Thymus (tissue), 11 donors: ENCODE measurements at regions not wholly inside any gene's neighbourhood (a gene's known extent, or its start where the extent isn't known, plus 50 kb on each side); places are given as distances from the start of the nearest gene placed in this dataset.

ENCODE experiments used
- DNase-seq, 9 donors: peaks; one replicate each; pipeline ENCODE4 v3.0.0-alpha.2; 2013; ENCODE audit warnings: low spot score in 9 of 9, low read depth in 6 of 9, missing footprints in 1 of 9
- H3K27ac ChIP-seq, 2 donors: one replicate each; pipeline ENCODE4 v1.5.1; 2013; ENCODE audit warnings: control low read depth in 1 of 2, low read depth in 1 of 2, low read length in 1 of 2, mild to moderate bottlenecking in 1 of 2, moderate library complexity in 1 of 2
- H3K27me3 ChIP-seq, 2 donors: one replicate each; pipeline ENCODE4 v1.5.1; 2013; ENCODE audit warnings: low read length in 1 of 2; ENCODE audit not compliant: control insufficient read depth in 2 of 2, insufficient read depth in 1 of 2
- H3K36me3 ChIP-seq, 2 donors: one replicate each; pipeline ENCODE4 v1.5.1; 2013; ENCODE audit warnings: low read length in 1 of 2, mild to moderate bottlenecking in 1 of 2, moderate library complexity in 1 of 2; ENCODE audit not compliant: control insufficient read depth in 2 of 2, insufficient read depth in 2 of 2
- H3K4me1 ChIP-seq, 2 donors: one replicate each; pipeline ENCODE4 v1.5.1; 2013; ENCODE audit warnings: low read length in 2 of 2; ENCODE audit not compliant: control insufficient read depth in 2 of 2, insufficient read depth in 2 of 2
- H3K4me3 ChIP-seq, 2 donors: one replicate each; pipeline ENCODE4 v1.5.1; 2013; ENCODE audit warnings: low read length in 2 of 2, control low read depth in 1 of 2, mild to moderate bottlenecking in 1 of 2
- H3K9me3 ChIP-seq, 2 donors: one replicate each; pipeline ENCODE4 v1.5.1; 2013; ENCODE audit warnings: low read length in 1 of 2, mild to moderate bottlenecking in 1 of 2; ENCODE audit not compliant: control insufficient read depth in 2 of 2, insufficient read depth in 1 of 2
- WGBS: extraction: QIAGEN DNeasy Blood & Tissue Kit; methylation state at CpG from one replicate; pipeline ENCODE4 v1.1.7; 2013; 5-methylcytosine and 5-hydroxymethylcytosine counted together
- donor health status: healthy.

DNA sequence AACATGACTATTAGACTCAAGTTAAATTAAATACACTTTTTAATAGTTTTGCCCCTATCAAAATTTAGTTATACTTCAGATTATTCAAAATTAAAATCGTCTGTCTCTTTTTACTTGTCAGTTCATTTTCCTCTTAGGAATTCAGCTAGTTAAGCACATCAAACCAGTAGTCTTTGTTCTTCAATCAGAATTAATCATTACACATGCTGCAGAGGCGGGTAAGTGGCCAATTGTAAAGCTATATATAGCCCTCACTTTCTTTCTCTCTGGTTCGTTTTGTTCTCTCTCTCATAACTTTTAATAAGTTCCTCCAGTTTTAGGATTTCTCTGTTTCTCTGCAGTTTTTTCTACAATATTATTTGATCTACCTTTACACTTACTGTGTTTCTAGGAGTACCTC, 359.1 kb upstream of the PABPC4L start:
- no peak overlapping the region for H3K4me3 ChIP-seq
- no peak overlapping the region for H3K27ac ChIP-seq
- H3K4me1 ChIP-seq: no peaks in the 10 kb centered on the region
- DNase-seq: no peak
- no peaks in the 10 kb centered on the region for H3K9me3 ChIP-seq
- 87% methylated on average over 3 of the region's 3 CpGs for WGBS
- H3K36me3 ChIP-seq: no peaks in the 10 kb centered on the region
- no peaks in the 10 kb centered on the region for H3K27me3 ChIP-seq

- Histone ChIP-seq H3K4me1 (no peaks in the 10 kb centered on the region), H3K9me3 (peaks cover 0 to 3% of the 10 kb centered on the region in 2 donors), H3K27ac (no peak overlapping the region), H3K36me3 (no peaks in the 10 kb centered on the region), H3K4me3 (no peak overlapping the region), H3K27me3 (no peaks in the 10 kb centered on the region)
- DNase-seq: no peak
- WGBS: 74% methylated on average over 1 of the region's 1 CpG
These were observed 350.5 kb upstream of the PABPC4L start for GRCh38 chr4:134552063-134552462.

DNA sequence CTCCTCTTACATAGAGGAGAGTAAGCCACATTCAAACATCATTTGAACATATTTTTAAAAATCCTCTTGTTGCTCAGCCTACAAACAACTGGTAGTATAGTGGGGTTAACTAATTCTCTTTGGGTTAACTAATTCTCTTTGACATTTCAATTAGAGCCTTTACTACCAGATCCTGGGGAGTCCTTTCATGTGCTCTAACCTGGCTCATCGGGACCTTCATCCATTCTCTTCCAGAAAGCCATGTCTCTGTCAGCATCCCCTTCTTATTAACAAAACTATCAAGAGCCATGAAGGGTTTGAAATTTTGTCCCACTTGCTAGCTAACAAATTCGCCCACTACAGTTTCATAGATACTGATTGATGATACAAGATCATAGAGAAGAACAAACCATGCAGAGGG, 349.8 kb upstream of the PABPC4L start:
- DNase-seq: no peak
- Histone ChIP-seq H3K36me3 (no peaks in the 10 kb centered on the region), H3K9me3 (peaks cover 0 to 5% of the 10 kb centered on the region in 2 donors), H3K27me3 (no peaks in the 10 kb centered on the region), H3K4me1 (no peaks in the 10 kb centered on the region), H3K4me3 (no peak overlapping the region), H3K27ac (no peak overlapping the region)
- WGBS: 84% methylated on average over 2 of the region's 2 CpGs

DNA sequence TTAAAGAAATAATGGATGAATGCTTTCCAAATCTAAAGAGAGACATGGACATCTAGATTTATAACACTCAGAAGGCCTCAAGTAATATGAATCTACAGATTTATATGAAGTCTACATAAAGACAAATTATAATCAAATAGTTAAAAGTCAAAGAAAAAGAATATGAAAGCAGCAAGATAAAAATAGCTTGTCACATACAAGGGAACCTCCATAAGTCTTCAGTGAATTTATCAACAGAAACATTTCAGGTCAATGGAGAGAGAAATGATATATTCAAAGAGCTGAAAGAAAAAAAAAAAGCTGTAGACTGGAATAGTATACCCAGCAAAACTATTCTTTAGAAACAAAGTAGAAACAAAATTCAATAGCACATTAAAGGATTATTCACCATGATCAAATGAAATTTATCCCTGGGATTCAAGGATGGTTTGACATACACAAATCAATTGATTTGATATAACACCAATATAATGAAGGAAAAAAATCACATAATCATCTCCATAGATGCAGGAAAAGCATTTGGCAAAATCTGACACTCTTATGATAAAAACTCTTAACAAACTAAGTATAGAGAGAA, 346.6 kb upstream of the PABPC4L start:
- DNase-seq: no peak
- no peak overlapping the region for H3K4me3 ChIP-seq
- H3K9me3 ChIP-seq: peaks cover 0 to 7% of the 10 kb centered on the region in 2 donors
- H3K36me3 ChIP-seq: no peaks in the 10 kb centered on the region
- H3K27ac ChIP-seq: no peak overlapping the region
- no peaks in the 10 kb centered on the region for H3K27me3 ChIP-seq
- no peaks in the 10 kb centered on the region for H3K4me1 ChIP-seq

DNA sequence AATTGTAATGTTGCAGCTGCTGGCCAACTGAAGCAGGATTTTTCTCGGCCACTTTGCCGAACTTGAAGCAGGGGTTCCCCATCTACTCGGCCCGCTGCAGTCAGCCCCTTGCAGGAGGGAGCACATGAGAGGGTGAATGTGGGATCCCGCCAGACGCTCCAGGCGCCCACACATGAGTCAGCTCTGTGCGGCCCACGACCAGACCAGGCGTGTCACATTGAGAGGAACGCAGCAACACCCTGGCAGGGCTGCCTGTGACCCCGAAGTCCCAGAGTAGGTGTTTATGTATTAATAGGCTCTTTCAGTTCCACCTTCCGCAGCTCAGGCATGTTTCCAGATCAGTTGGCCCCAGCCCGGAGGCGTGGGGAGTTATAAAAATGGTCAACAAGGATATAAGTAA, 344.7 kb upstream of the PABPC4L start:
- no peak for DNase-seq
- Histone ChIP-seq H3K27ac (no peak overlapping the region), H3K9me3 (peaks cover 0 to 7% of the 10 kb centered on the region in 2 donors), H3K36me3 (no peaks in the 10 kb centered on the region), H3K4me3 (no peak overlapping the region), H3K4me1 (no peaks in the 10 kb centered on the region), H3K27me3 (no peaks in the 10 kb centered on the region)
- WGBS: 97% methylated on average over 15 of the region's 15 CpGs

DNA sequence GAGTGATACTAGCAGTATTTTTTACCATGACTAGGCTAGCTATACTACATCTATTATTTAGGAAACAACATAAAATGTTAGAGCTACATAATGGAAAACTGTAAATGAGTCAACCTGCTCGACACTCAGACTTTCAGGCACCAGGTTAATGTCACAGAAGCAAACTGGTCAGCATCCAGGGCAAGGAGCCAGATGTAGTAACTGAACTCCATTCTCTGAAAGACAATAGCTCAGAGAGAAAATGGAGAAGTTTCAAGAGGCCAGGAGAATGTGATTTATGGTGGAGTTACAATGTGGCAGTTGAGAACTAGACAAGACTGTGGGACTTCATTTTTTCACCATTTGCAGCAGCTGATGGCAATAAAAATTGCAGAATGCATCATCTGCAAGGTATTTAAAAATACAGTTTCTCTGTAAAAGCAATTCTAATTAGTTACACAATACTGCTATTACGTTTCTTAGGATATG, 342.7 kb upstream of the PABPC4L start:
- Histone ChIP-seq H3K9me3 (peaks cover 0 to 7% of the 10 kb centered on the region in 2 donors), H3K4me1 (no peaks in the 10 kb centered on the region), H3K27ac (no peak overlapping the region), H3K4me3 (no peak overlapping the region), H3K36me3 (no peaks in the 10 kb centered on the region), H3K27me3 (no peaks in the 10 kb centered on the region)
- no peak for DNase-seq
- WGBS: 35% methylated on average over 2 of the region's 2 CpGs

DNA sequence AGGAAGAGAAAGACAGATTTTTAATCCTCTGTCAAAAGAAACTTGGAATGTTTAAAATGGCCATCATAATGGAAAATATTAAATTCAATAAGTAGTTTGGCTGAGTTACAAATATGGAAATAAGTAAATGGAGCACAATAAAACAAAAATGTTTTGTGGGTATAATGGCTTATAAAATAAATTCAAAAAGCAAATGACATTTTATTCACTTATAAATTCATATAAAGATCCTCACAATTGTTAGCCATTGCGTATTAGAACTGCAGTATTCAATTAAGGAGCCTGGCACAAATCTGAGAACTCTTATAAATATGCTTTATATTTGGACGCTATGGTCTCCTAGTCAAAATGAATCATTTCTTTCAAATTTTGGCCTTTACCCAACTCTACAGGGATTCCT, 339.0 kb upstream of the PABPC4L start:
- Histone ChIP-seq H3K27me3 (no peaks in the 10 kb centered on the region), H3K27ac (no peak overlapping the region), H3K4me3 (no peak overlapping the region), H3K4me1 (no peaks in the 10 kb centered on the region), H3K36me3 (no peaks in the 10 kb centered on the region), H3K9me3 (no peaks in the 10 kb centered on the region)
- WGBS: 98% methylated on average over 2 of the region's 2 CpGs
- no peak for DNase-seq

- DNase-seq: no peak
- no peak overlapping the region for H3K4me3 ChIP-seq
- H3K27me3 ChIP-seq: no peaks in the 10 kb centered on the region
- H3K9me3 ChIP-seq: no peaks in the 10 kb centered on the region
- H3K27ac ChIP-seq: no peak overlapping the region
- no peaks in the 10 kb centered on the region for H3K4me1 ChIP-seq
- 88% methylated on average over 1 of the region's 1 CpG for WGBS
- no peaks in the 10 kb centered on the region for H3K36me3 ChIP-seq
These were observed 338.2 kb upstream of the PABPC4L start for GRCh38 chr4:134539729-134540231.

DNA sequence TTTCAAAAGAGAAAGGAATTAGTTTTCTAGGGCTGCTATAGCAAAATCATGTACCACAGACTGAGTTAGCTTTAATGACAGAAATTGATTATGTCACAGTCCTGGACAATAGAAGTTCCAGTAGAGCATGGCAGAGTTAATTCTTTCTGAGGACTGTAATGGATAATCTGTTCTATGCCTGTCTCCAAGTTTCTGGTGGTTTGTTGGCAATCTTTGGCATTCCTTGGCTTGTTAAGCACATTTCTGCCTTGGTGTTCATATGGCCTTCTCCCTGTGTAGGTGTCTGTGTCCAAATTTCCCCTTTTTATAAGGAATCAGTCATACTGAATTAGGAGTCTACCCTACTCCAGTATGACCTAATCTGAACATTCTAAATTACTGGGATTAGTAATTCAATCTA, 336.1 kb upstream of the PABPC4L start:
- H3K4me1 ChIP-seq: no peaks in the 10 kb centered on the region
- no peak for DNase-seq
- H3K9me3 ChIP-seq: no peaks in the 10 kb centered on the region
- H3K4me3 ChIP-seq: no peak overlapping the region
- no peak overlapping the region for H3K27ac ChIP-seq
- H3K27me3 ChIP-seq: no peaks in the 10 kb centered on the region
- H3K36me3 ChIP-seq: no peaks in the 10 kb centered on the region
